GM13976 (cell line): ENCODE measurements at regions not wholly inside any gene's neighbourhood (a gene's known extent, or its start where the extent isn't known, plus 50 kb on each side); places are given as distances from the start of the nearest gene placed in this dataset.

Source experiments
- DNase-seq: peaks from one replicate; pipeline ENCODE4 v3.0.0; 2012; ENCODE audit warnings: low spot score
- in situ Hi-C: fragments of 300-500 bp; cut with MboI; formaldehyde crosslinking; loops from one replicate; pipeline ENCODE4 v1.12.0; 2022; ENCODE audit warnings: low sequenced_read_pairs, mixed read lengths, inconsistent platforms; ENCODE audit not compliant: unreplicated experiment
- TF ChIP-seq, protein P1 (sequence below): IDR thresholded peaks from 2 replicates; pipeline ENCODE4 v1.5.1; 2012; ENCODE audit warnings: borderline replicate concordance, mild to moderate bottlenecking; ENCODE audit not compliant: insufficient read depth; ENCODE audit errors: extremely low read depth, missing control alignments, control extremely low read depth

- no peak for DNase-seq
- TF ChIP-seq, protein P1, sequence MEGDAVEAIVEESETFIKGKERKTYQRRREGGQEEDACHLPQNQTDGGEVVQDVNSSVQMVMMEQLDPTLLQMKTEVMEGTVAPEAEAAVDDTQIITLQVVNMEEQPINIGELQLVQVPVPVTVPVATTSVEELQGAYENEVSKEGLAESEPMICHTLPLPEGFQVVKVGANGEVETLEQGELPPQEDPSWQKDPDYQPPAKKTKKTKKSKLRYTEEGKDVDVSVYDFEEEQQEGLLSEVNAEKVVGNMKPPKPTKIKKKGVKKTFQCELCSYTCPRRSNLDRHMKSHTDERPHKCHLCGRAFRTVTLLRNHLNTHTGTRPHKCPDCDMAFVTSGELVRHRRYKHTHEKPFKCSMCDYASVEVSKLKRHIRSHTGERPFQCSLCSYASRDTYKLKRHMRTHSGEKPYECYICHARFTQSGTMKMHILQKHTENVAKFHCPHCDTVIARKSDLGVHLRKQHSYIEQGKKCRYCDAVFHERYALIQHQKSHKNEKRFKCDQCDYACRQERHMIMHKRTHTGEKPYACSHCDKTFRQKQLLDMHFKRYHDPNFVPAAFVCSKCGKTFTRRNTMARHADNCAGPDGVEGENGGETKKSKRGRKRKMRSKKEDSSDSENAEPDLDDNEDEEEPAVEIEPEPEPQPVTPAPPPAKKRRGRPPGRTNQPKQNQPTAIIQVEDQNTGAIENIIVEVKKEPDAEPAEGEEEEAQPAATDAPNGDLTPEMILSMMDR, result no peak
- in situ Hi-C loops, result no loop called here
Measured at GRCh38 chr15:79623488-79623887, 191.4 kb downstream of the MINAR1 start.

GRCh38 chr15:79629687-79630086, 197.6 kb downstream of the MINAR1 start:
- DNase-seq, result no peak
- TF ChIP-seq, protein P1, result no peak
- in situ Hi-C loops, result no loop called here

DNA sequence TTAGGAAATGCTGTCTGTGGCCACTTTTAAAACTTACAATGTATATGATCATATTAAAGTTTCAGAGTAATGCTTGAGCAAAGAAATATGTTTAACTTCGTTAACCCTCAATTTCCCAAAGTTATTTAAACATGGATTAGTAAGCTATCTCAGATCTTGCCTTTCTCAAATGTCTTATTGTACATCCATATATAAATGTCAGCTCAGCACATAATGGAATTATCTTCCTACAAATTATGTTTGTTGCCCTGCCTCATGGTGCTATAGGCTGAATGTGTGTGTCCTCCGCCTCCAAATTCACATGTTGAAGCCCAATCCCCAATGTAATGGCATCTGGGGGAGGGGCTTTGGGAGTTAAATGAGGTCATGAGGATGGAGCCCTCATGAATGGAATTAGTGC, 200.3 kb downstream of the MINAR1 start:
- DNase-seq, result no peak
- in situ Hi-C loops, result no loop called here
- TF ChIP-seq, protein P1, result no peak

GRCh38 chr15:79635149-79635771, 203.1 kb downstream of the MINAR1 start:
- TF ChIP-seq, protein P1, result no peak
- no peak for DNase-seq
- in situ Hi-C loops, result no loop called here

- in situ Hi-C loops, result no loop called here
- TF ChIP-seq, protein P1, result no peak
- DNase-seq, result no peak
Measured at GRCh38 chr15:79635897-79636561, 203.9 kb downstream of the MINAR1 start.

DNA sequence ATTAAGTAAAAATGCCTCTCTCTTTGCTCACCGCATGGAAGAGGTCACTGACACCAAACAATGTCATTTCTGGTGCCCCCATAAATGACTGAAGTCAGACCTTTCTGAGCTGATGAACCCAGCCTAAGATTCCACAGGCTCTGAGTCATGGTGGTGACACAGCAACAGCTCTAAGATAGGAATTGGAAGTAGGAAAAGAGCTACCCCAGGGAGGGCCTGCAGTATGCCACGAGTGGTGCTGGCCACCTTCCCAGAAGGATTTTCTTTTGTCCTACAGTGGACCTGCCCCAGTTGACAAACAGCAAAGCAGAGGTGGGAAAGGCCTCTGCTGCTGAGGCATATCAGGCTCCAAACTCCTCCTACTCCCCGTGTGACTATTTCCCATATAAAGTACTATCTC, 208.1 kb downstream of the MINAR1 start:
- in situ Hi-C loops, result no loop called here

More for the DNA sequence above, 208.1 kb downstream of the MINAR1 start:
- TF ChIP-seq, protein P1, result no peak
- DNase-seq, result no peak
